K562 (cell line): ENCODE measurements at regions not wholly inside any gene's neighbourhood (a gene's known extent, or its start where the extent isn't known, plus 50 kb on each side); places are given as distances from the start of the nearest gene placed in this dataset.

ENCODE experiments used
- CREB1 ChIP-seq, 2 experiments: sonication (generic) in 1 of 2; formaldehyde crosslinking in 1 of 2; IDR thresholded peaks; 2 replicates each; pipeline versions ENCODE4 v1.6.1 to v1.8.0; 2012 to 2022; ENCODE audit warnings: inconsistent platforms in 1 of 2, mild to moderate bottlenecking in 1 of 2, missing genetic modification reagents in 1 of 2, moderate library complexity in 1 of 2
- GTF2F1 ChIP-seq: IDR thresholded peaks from 2 replicates; pipeline ENCODE4 v1.6.1; 2011; ENCODE audit warnings: low read depth, low read length, improper control_type of control experiment
- IRF1 ChIP-seq: sonication (generic); formaldehyde crosslinking; IDR thresholded peaks from 2 replicates; pipeline ENCODE4 v1.8.0; 2022; ENCODE audit warnings: missing genetic modification reagents, mild to moderate bottlenecking, borderline replicate concordance
- MAX ChIP-seq: sonication (generic); formaldehyde crosslinking; IDR thresholded peaks from 2 replicates; pipeline ENCODE4 v1.9.0; 2022; ENCODE audit warnings: mild to moderate bottlenecking, missing genetic modification reagents
- NCOA6 ChIP-seq: fragments of 450-650 bp; IDR thresholded peaks from 2 replicates; pipeline ENCODE4 v1.6.1; 2017; ENCODE audit warnings: mild to moderate bottlenecking
- TAF15 ChIP-seq: fragments of 200-400 bp; formaldehyde crosslinking; IDR thresholded peaks from 2 replicates; pipeline ENCODE4 v1.6.1; 2017; ENCODE audit warnings: mild to moderate bottlenecking, low read depth, low read length, moderate library complexity
- TCF3 ChIP-seq: sonication (generic); formaldehyde crosslinking; IDR thresholded peaks from 2 replicates; pipeline ENCODE4 v1.4.0; 2020; ENCODE audit warnings: mild to moderate bottlenecking, missing genetic modification reagents
- TCF7 ChIP-seq: sonication (generic); IDR thresholded peaks from 2 replicates; pipeline ENCODE4 v1.6.1; 2016; ENCODE audit warnings: antibody characterized with exemption, borderline replicate concordance
- ZNF197 ChIP-seq: fragments of 200-800 bp; sonication (Bioruptor generic); IDR thresholded peaks from 2 replicates; pipeline ENCODE4 v1.6.1; 2016; ENCODE audit warnings: low read depth, missing genetic modification characterization, missing compliant biosample characterization
- ZNF347 ChIP-seq: fragments of 450-650 bp; formaldehyde crosslinking; IDR thresholded peaks from 2 replicates; pipeline ENCODE4 v1.4.0; 2020; ENCODE audit warnings: low read depth, mild to moderate bottlenecking, moderate library complexity
- ZNF655 ChIP-seq: fragments of 250-450 bp; sonication (Bioruptor Pico); IDR thresholded peaks from 2 replicates; pipeline ENCODE4 v1.5.0; 2021
- ZNF668 ChIP-seq: fragments of 250-450 bp; sonication (Bioruptor Pico); IDR thresholded peaks from 2 replicates; pipeline ENCODE4 v1.8.0; 2022; ENCODE audit warnings: mild to moderate bottlenecking, inconsistent platforms

DNA sequence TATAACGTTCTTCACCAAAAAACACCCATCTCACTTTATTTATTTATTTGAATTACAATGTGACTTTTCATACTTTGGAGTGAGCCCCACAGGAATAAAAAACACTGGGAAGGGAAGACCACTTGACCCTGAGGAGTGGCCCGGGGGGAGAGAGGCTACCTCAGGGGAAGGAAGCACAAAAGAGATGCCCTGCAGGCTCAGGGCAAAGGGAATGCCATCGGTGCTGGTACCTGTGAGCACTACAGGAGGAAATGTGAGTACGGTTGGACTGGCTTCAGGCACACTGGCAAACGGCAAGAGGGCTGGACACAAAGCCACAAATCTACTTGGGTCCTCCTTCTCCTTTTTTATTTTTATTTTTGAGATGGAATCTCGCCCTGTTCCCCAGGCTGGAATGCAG, 363.9 kb upstream of the KLF4 start (continued):
- TF ChIP-seq CREB1 (IDR thresholded peaks at IDR 0.05) (no peak), CREB1 (CRISPR knock-in tag; IDR thresholded peaks at IDR 0.05) (no peak), MAX (CRISPR knock-in tag) (no peak), IRF1 (CRISPR knock-in tag) (no peak), GTF2F1 (no peak), TAF15 (no peak), TCF7 (no peak), ZNF347 (CRISPR knock-in tag) (no peak), TCF3 (CRISPR knock-in tag) (no peak), ZNF197 (CRISPR knock-in tag) (no peak), ZNF668 (no peak), ZNF655 (CRISPR knock-in tag) (no peak), NCOA6 (no peak)
- TF ChIP-seq, all 486 proteins: peak for 0
